NCI-H345 (cell line): ENCODE measurements at regions not wholly inside any gene's neighbourhood (a gene's known extent, or its start where the extent isn't known, plus 50 kb on each side); places are given as distances from the start of the nearest gene placed in this dataset.
"Not testable (repeated sequence)": the region's sequence is repeated elsewhere in the genome, so short reads cannot be mapped to it uniquely, and the experiment has no call there.

Experiments
- DNase-seq: peaks from one replicate; lab custom pipeline; 2025; lab: John Stamatoyannopoulos, UW

GRCh38 chr17:77619851-77620250, 338.7 kb upstream of the TNRC6C start:
- no peak for DNase-seq

- no peak for DNase-seq
Observed at GRCh38 chr17:77620282-77620681, 338.2 kb upstream of the TNRC6C start.

GRCh38 chr17:77622084-77622483, 336.4 kb upstream of the TNRC6C start:
- not testable (repeated sequence) for DNase-seq

GRCh38 chr17:77622647-77623046, 335.9 kb upstream of the TNRC6C start:
- DNase-seq: no peak

- DNase-seq: not testable (repeated sequence)
Observed at GRCh38 chr17:77623321-77623720, 335.2 kb upstream of the TNRC6C start.

GRCh38 chr17:77628035-77628434, 330.5 kb upstream of the TNRC6C start:
- DNase-seq: no peak

- DNase-seq: not testable (repeated sequence)
Observed at GRCh38 chr17:77629284-77629683, 329.2 kb upstream of the TNRC6C start.

GRCh38 chr17:77631307-77631706, 327.2 kb upstream of the TNRC6C start:
- DNase-seq: no peak

GRCh38 chr17:77632619-77633018, 325.9 kb upstream of the TNRC6C start:
- DNase-seq: no peak

GRCh38 chr17:77634710-77635109, 323.8 kb upstream of the TNRC6C start:
- DNase-seq: no peak

- DNase-seq: no peak
Observed at GRCh38 chr17:77635176-77635575, 323.3 kb upstream of the TNRC6C start.

GRCh38 chr17:77635785-77636184, 322.7 kb upstream of the TNRC6C start:
- DNase-seq: not testable (repeated sequence)

- DNase-seq: no peak
Observed at GRCh38 chr17:77636835-77637817, 321.4 kb upstream of the TNRC6C start.

- DNase-seq: no peak
Observed at GRCh38 chr17:77637818-77638575, 320.5 kb upstream of the TNRC6C start.

GRCh38 chr17:77640252-77640651, 318.3 kb upstream of the TNRC6C start:
- no peak for DNase-seq

GRCh38 chr17:77640916-77641605, 317.4 kb upstream of the TNRC6C start:
- DNase-seq: no peak

- no peak for DNase-seq
Observed at GRCh38 chr17:77641718-77642117, 316.8 kb upstream of the TNRC6C start.

- no peak for DNase-seq
Observed at GRCh38 chr17:77644181-77645071, 314.1 kb upstream of the TNRC6C start.

GRCh38 chr17:77645072-77646045, 313.1 kb upstream of the TNRC6C start:
- DNase-seq: no peak

- DNase-seq: no peak
Observed at GRCh38 chr17:77646046-77646430, 312.5 kb upstream of the TNRC6C start.
